ENCODE measurements at regions not wholly inside any gene's neighbourhood (a gene's known extent, or its start where the extent isn't known, plus 50 kb on each side); places are given as distances from the start of the nearest gene placed in this dataset.

GRCh38 chr19:30172613-30173242, 199.5 kb upstream of the ZNF536 start (continued):
- TF ChIP-seq E2F6 (IDR thresholded peaks at IDR 0.05) (no peak), EP300 (IDR thresholded peaks at IDR 0.05; ENCODE audit: borderline replicate concordance in 1 of 2, low read depth in 2 of 2, low read length in 2 of 2) (no peak), POLR2A (IDR thresholded peaks at IDR 0.05; ENCODE audit: control extremely low read depth in 1 of 2, low read depth in 2 of 2, low read length in 2 of 2) (no peak), CHD1 (IDR thresholded peaks at IDR 0.05; ENCODE audit: low read depth, low read length) (no peak), GTF2F1 (IDR thresholded peaks at IDR 0.05; ENCODE audit: borderline replicate concordance, low read depth, low read length) (no peak), CBX8 (IDR thresholded peaks at IDR 0.05; ENCODE audit: borderline replicate concordance, low read depth, low read length) (no peak), YY1 (IDR thresholded peaks at IDR 0.05; ENCODE audit: low read depth, low read length) (no peak), TAF1 (IDR thresholded peaks at IDR 0.05; ENCODE audit: low read depth, low read length) (no peak)

All from H1 (cell line).